Retinal pigment epithelial cell (primary cell): ENCODE measurements at regions not wholly inside any gene's neighbourhood (a gene's known extent, or its start where the extent isn't known, plus 50 kb on each side); places are given as distances from the start of the nearest gene placed in this dataset.

Experiments used
- DNase-seq: peaks from one replicate; pipeline ENCODE4 v3.0.0-alpha.2; 2010; ENCODE audit warnings: low read depth
- H3K4me3 ChIP-seq: 2 replicates; pipeline ENCODE4 v1.5.1; 2011; ENCODE audit warnings: mild to moderate bottlenecking, low read length, control low read depth, moderate library complexity
- CTCF ChIP-seq: conservative IDR thresholded peaks from 2 replicates; pipeline ENCODE4 v1.5.1; 2011; ENCODE audit warnings: low read depth, low read length, control low read depth, inconsistent platforms

GRCh38 chr18:78772360-78773302 lies 207.0 kb upstream of the SALL3 start:
- DNase-seq: no peak
- no peak for TF ChIP-seq CTCF
- H3K4me3 ChIP-seq: no peak overlapping the region

GRCh38 chr18:78773303-78773755 lies 206.3 kb upstream of the SALL3 start:
- no peak overlapping the region for H3K4me3 ChIP-seq
- no peak for DNase-seq
- no peak for TF ChIP-seq CTCF

- no peak for TF ChIP-seq CTCF
- DNase-seq: no peak
- H3K4me3 ChIP-seq: no peak overlapping the region
These were observed 205.8 kb upstream of the SALL3 start for GRCh38 chr18:78773819-78774218.

GRCh38 chr18:78774741-78775141 lies 204.9 kb upstream of the SALL3 start:
- no peak for DNase-seq
- TF ChIP-seq CTCF: no peak
- no peak overlapping the region for H3K4me3 ChIP-seq

GRCh38 chr18:78776151-78776550 lies 203.5 kb upstream of the SALL3 start:
- DNase-seq: no peak
- H3K4me3 ChIP-seq: no peak overlapping the region
- TF ChIP-seq CTCF: no peak

GRCh38 chr18:78776706-78777285 lies 202.8 kb upstream of the SALL3 start:
- TF ChIP-seq CTCF: no peak
- H3K4me3 ChIP-seq: no peak overlapping the region
- no peak for DNase-seq
